ENCODE measurements at regions not wholly inside any gene's neighbourhood (a gene's known extent, or its start where the extent isn't known, plus 50 kb on each side); places are given as distances from the start of the nearest gene placed in this dataset.

DNA sequence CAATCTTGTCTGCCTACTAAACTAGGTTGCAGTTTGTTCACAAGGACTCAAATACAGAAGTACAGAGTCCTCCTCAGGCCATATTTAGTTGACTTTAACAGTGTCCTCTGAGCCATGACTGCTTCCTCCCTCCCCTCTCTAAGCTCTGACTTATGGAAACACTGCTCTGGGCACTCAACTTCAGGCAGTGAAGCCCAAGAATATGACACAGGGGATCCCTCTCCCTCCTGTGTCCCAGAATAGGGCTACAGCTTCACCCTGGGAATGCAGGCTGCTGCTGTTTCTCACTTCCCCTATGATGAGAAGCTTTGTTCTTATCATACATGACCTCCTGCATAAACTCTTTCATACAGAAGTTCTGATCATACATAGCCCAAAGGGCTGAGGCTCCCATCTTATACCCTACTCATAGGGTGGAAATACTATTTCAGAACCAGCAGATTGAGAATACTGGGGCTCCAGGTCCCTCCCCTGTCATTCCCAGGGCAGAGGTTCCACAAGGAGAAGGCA lies 97.3 kb upstream of the UST start:
- H3K4me2 ChIP-seq (ENCODE audit: insufficient read depth, low read length) = no peak overlapping the region
- H3K9ac ChIP-seq (replicated peaks; ENCODE audit: extremely low read depth, insufficient read depth, low read length) = no peak overlapping the region
- no peaks in the 10 kb centered on the region for H3K4me1 ChIP-seq (ENCODE audit: control insufficient read depth, extremely low read depth, insufficient read depth, low read length)
- FAIRE-seq (no peak), DNase-seq (ENCODE audit: low read depth, low spot score) (no peak)
- intact Hi-C loops (cut with micrococcal nuclease) (no loop called here), dilution Hi-C loops (cut with MboI; ENCODE audit: extremely low pct_ligation_motif_present, low sequenced_read_pairs) (no loop called here)
- no peaks in the 10 kb centered on the region for H4K20me1 ChIP-seq (replicated peaks; ENCODE audit: control insufficient read depth, extremely low read depth, insufficient read depth, low read length)
- ChIA-PET CTCF (no interaction called here), POLR2A (no interaction called here)
- H3K9me1 ChIP-seq (replicated peaks; ENCODE audit: control insufficient read depth, extremely low read depth, insufficient read depth, low read length) = no peaks in the 10 kb centered on the region
- no peaks in the 10 kb centered on the region for H3K79me2 ChIP-seq (ENCODE audit: control insufficient read depth, insufficient read depth, low read length)
- no peak overlapping the region for H3K27ac ChIP-seq (ENCODE audit: insufficient read depth, low read depth, low read length)
- H3K27me3 ChIP-seq (ENCODE audit: control insufficient read depth in 2 of 2, insufficient read depth in 2 of 2, low read length in 2 of 2) = no peaks in the 10 kb centered on the region
- no TSS peak for BruUV-seq (replicated peaks)
- no peak overlapping the region for H3K4me3 ChIP-seq (replicated peaks in 1 of 3; ENCODE audit: insufficient read depth in 1 of 3, low read depth in 1 of 3, low read length in 3 of 3)
- no peak overlapping the region for H2AFZ ChIP-seq (ENCODE audit: low read depth, low read length)
- no peaks in the 10 kb centered on the region for H3K36me3 ChIP-seq (ENCODE audit: control insufficient read depth in 2 of 2, extremely low read depth in 1 of 2, insufficient read depth in 2 of 2, low read length in 2 of 2)
- H3K9me3 ChIP-seq (replicated peaks; ENCODE audit: control insufficient read depth, insufficient read depth, low read length) = no peaks in the 10 kb centered on the region
- TF ChIP-seq, protein P1, sequence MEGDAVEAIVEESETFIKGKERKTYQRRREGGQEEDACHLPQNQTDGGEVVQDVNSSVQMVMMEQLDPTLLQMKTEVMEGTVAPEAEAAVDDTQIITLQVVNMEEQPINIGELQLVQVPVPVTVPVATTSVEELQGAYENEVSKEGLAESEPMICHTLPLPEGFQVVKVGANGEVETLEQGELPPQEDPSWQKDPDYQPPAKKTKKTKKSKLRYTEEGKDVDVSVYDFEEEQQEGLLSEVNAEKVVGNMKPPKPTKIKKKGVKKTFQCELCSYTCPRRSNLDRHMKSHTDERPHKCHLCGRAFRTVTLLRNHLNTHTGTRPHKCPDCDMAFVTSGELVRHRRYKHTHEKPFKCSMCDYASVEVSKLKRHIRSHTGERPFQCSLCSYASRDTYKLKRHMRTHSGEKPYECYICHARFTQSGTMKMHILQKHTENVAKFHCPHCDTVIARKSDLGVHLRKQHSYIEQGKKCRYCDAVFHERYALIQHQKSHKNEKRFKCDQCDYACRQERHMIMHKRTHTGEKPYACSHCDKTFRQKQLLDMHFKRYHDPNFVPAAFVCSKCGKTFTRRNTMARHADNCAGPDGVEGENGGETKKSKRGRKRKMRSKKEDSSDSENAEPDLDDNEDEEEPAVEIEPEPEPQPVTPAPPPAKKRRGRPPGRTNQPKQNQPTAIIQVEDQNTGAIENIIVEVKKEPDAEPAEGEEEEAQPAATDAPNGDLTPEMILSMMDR (IDR thresholded peaks at IDR 0.05; ENCODE audit: extremely low read depth in 1 of 2, insufficient read depth in 1 of 2, low read depth in 1 of 2, low read length in 2 of 2) = no peak
- TF ChIP-seq POLR2A (IDR thresholded peaks at IDR 0.05; ENCODE audit: low read depth, low read length) = no peak

DNA sequence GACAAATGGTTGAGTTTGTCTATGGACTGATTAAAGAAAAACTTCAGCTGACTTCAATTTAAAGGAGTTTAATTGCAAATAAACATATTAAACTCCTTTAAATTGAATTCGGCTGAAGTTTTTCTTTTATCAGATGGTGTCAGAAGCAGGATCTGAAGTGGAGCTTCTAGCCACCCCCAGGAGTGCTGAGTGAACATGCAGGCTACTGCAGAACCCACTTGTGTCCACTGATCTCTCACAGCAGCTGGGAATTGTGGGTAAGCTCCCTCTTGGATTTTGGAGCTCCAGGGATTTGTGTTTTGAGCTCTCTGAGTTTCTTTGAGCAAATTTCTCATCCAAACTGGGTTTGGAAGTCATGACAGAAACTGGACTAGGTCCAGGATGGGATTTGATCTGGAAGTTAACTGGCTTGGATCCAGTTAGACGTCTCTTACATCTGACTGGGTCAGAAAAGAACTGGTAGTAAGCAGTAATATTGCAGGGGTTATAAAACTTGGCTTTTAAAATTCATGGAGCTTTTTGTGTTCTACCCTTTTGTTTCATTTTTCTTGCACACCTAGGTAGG lies 95.8 kb upstream of the UST start:
- ChIA-PET POLR2A (no interaction called here), CTCF (interaction anchor here (0.9 to 1.5 kb wide), 2 partner anchors 13 to 24 kb away, joined by 3 read pairs; no protein-coding TSS in a partner anchor)
- Histone ChIP-seq H3K9me1 (replicated peaks; ENCODE audit: control insufficient read depth, extremely low read depth, insufficient read depth, low read length) (no peaks in the 10 kb centered on the region), H3K79me2 (ENCODE audit: control insufficient read depth, insufficient read depth, low read length) (no peaks in the 10 kb centered on the region), H3K4me2 (ENCODE audit: insufficient read depth, low read length) (no peak overlapping the region), H3K9me3 (replicated peaks; ENCODE audit: control insufficient read depth, insufficient read depth, low read length) (no peaks in the 10 kb centered on the region), H3K4me3 (replicated peaks in 1 of 3; ENCODE audit: insufficient read depth in 1 of 3, low read depth in 1 of 3, low read length in 3 of 3) (no peak overlapping the region), H2AFZ (ENCODE audit: low read depth, low read length) (no peak overlapping the region), H3K9ac (replicated peaks; ENCODE audit: extremely low read depth, insufficient read depth, low read length) (no peak overlapping the region), H3K27me3 (ENCODE audit: control insufficient read depth in 2 of 2, insufficient read depth in 2 of 2, low read length in 2 of 2) (no peaks in the 10 kb centered on the region), H4K20me1 (replicated peaks; ENCODE audit: control insufficient read depth, extremely low read depth, insufficient read depth, low read length) (no peaks in the 10 kb centered on the region), H3K27ac (ENCODE audit: insufficient read depth, low read depth, low read length) (no peak overlapping the region), H3K4me1 (ENCODE audit: control insufficient read depth, extremely low read depth, insufficient read depth, low read length) (no peaks in the 10 kb centered on the region), H3K36me3 (ENCODE audit: control insufficient read depth in 2 of 2, extremely low read depth in 1 of 2, insufficient read depth in 2 of 2, low read length in 2 of 2) (no peaks in the 10 kb centered on the region)
- dilution Hi-C loops (cut with MboI; ENCODE audit: extremely low pct_ligation_motif_present, low sequenced_read_pairs) (no loop called here), intact Hi-C loops (cut with micrococcal nuclease) (no loop called here)
- no TSS peak for BruUV-seq (replicated peaks)
- FAIRE-seq (no peak), DNase-seq (ENCODE audit: low read depth, low spot score) (no peak)
- TF ChIP-seq POLR2AphosphoS5 (IDR thresholded peaks at IDR 0.05; ENCODE audit: insufficient read depth, low read depth, low read length) (no peak), EZH2 (IDR thresholded peaks at IDR 0.05; ENCODE audit: borderline replicate concordance, low read depth, low read length, severe bottlenecking) (no peak), MYC (IDR thresholded peaks at IDR 0.05; ENCODE audit: low read depth, low read length) (no peak), POLR2A (IDR thresholded peaks at IDR 0.05; ENCODE audit: low read depth, low read length) (no peak), FOS (IDR thresholded peaks at IDR 0.05; ENCODE audit: borderline replicate concordance, insufficient read depth, low read length) (no peak), JUN (IDR thresholded peaks at IDR 0.05; ENCODE audit: borderline replicate concordance, insufficient read depth, insufficient read length, low read depth) (no peak)
- TF ChIP-seq, protein P2, sequence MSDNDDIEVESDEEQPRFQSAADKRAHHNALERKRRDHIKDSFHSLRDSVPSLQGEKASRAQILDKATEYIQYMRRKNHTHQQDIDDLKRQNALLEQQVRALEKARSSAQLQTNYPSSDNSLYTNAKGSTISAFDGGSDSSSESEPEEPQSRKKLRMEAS (IDR thresholded peaks at IDR 0.05; ENCODE audit: insufficient read depth, insufficient read length) = no peak
